Endothelial cell of umbilical vein (primary cell): ENCODE measurements at regions not wholly inside any gene's neighbourhood (a gene's known extent, or its start where the extent isn't known, plus 50 kb on each side); places are given as distances from the start of the nearest gene placed in this dataset.

Experiments
- BruUV-seq: library from RNA; stranded (reverse); fragments of 400-500 nt; replicated peaks from 2 replicates; lab custom pipeline; 2021; lab: Mats Ljungman, UMichigan
- CTCF ChIA-PET: fragments of 300-600, 350-600 bp; sonication (Branson Sonifier 250); formaldehyde crosslinking; loops from one replicate; lab custom pipeline; 2021; ENCODE audit warnings: antibody characterized with exemption, inconsistent platforms; lab: Charles Lee
- POLR2A ChIA-PET: fragments of 300-600, 350-600 bp; sonication (Branson Sonifier 250); formaldehyde crosslinking; loops from one replicate; lab custom pipeline; 2021; ENCODE audit warnings: antibody characterized with exemption, inconsistent platforms; lab: Charles Lee
- DNase-seq: peaks from one replicate; pipeline ENCODE4 v3.0.0-alpha.2; 2011; ENCODE audit warnings: low read depth, low spot score
- FAIRE-seq: peaks from 2 replicates; lab custom pipeline; 2011; peaks lifted over from hg19 to GRCh38; lab: Jason Lieb, UNC
- H2AFZ ChIP-seq: 2 replicates; pipeline ENCODE4 v1.6.0; 2012; ENCODE audit warnings: low read depth, low read length, control low read depth, inconsistent platforms
- H3K27ac ChIP-seq: 2 replicates; pipeline ENCODE4 v1.5.1; 2011; ENCODE audit warnings: low read depth, mild to moderate bottlenecking, control low read depth, low read length, moderate library complexity; ENCODE audit not compliant: insufficient read depth
- H3K27me3 ChIP-seq, 2 experiments: 2 replicates each; pipeline versions ENCODE4 v1.6.0 to v1.6.1; 2011; ENCODE audit warnings: low read length in 2 of 2, mixed read lengths in 1 of 2; ENCODE audit not compliant: control insufficient read depth in 2 of 2, insufficient read depth in 2 of 2
- H3K36me3 ChIP-seq, 2 experiments: 2 replicates in 1 of 2; 3 replicates in 1 of 2; pipeline ENCODE4 v1.5.1; 2011; ENCODE audit warnings: low read length in 2 of 2, mild to moderate bottlenecking in 1 of 2, moderate library complexity in 1 of 2; ENCODE audit not compliant: control insufficient read depth in 2 of 2, insufficient read depth in 2 of 2; ENCODE audit errors: extremely low read depth in 1 of 2
- H3K4me1 ChIP-seq: 3 replicates; pipeline ENCODE4 v1.5.1; 2011; ENCODE audit warnings: mild to moderate bottlenecking, low read length; ENCODE audit not compliant: control insufficient read depth, insufficient read depth; ENCODE audit errors: extremely low read depth
- H3K4me2 ChIP-seq: 2 replicates; pipeline ENCODE4 v1.6.1; 2011; ENCODE audit warnings: low read length, control low read depth, mixed read lengths; ENCODE audit not compliant: insufficient read depth
- H3K4me3 ChIP-seq, 3 experiments: fragments of 200-600 bp in 1 of 3; sonication (generic), shearing (Covaris generic) in 1 of 3; replicated peaks in 1 of 3; 2 replicates each; pipeline ENCODE4 v1.5.1; 2011 to 2016; ENCODE audit warnings: control low read depth in 3 of 3, low read length in 3 of 3, mild to moderate bottlenecking in 2 of 3, inconsistent platforms in 1 of 3, low read depth in 1 of 3, moderate library complexity in 1 of 3; ENCODE audit not compliant: insufficient read depth in 1 of 3
- H3K79me2 ChIP-seq: 2 replicates; pipeline ENCODE4 v1.6.0; 2012; ENCODE audit warnings: low read length, inconsistent platforms; ENCODE audit not compliant: control insufficient read depth, insufficient read depth
- H3K9ac ChIP-seq: replicated peaks from 2 replicates; pipeline ENCODE3; 2011; ENCODE audit warnings: low read length, control low read depth; ENCODE audit not compliant: insufficient read depth; ENCODE audit errors: extremely low read depth
- H3K9me1 ChIP-seq: replicated peaks from 3 replicates; pipeline ENCODE4 v1.6.0; 2011; ENCODE audit warnings: mild to moderate bottlenecking, low read length; ENCODE audit not compliant: control insufficient read depth, insufficient read depth; ENCODE audit errors: extremely low read depth
- H3K9me3 ChIP-seq: replicated peaks from 2 replicates; pipeline ENCODE4 v1.5.1; 2012; ENCODE audit warnings: low read length, inconsistent platforms; ENCODE audit not compliant: control insufficient read depth, insufficient read depth
- H4K20me1 ChIP-seq: replicated peaks from 2 replicates; pipeline ENCODE3; 2011; ENCODE audit warnings: mild to moderate bottlenecking, low read length; ENCODE audit not compliant: control insufficient read depth, insufficient read depth; ENCODE audit errors: extremely low read depth
- EZH2 ChIP-seq: IDR thresholded peaks from 2 replicates; pipeline ENCODE4 v1.6.1; 2012; ENCODE audit warnings: borderline replicate concordance, low read depth, mild to moderate bottlenecking, moderate library complexity, low read length, inconsistent platforms; ENCODE audit not compliant: severe bottlenecking
- FOS ChIP-seq: IDR thresholded peaks from 2 replicates; pipeline ENCODE4 v1.6.1; 2011; ENCODE audit warnings: mild to moderate bottlenecking, low read length, moderate library complexity, borderline replicate concordance; ENCODE audit not compliant: insufficient read depth
- GATA2 ChIP-seq: IDR thresholded peaks from 2 replicates; pipeline ENCODE4 v1.7.0; 2011; ENCODE audit warnings: low read depth, mild to moderate bottlenecking, moderate library complexity, mixed read lengths, low read length; ENCODE audit not compliant: insufficient read length, insufficient read depth
- JUN ChIP-seq: IDR thresholded peaks from 2 replicates; pipeline ENCODE4 v1.6.1; 2011; ENCODE audit warnings: borderline replicate concordance, low read depth; ENCODE audit not compliant: insufficient read length, insufficient read depth
- MYC ChIP-seq: IDR thresholded peaks from one replicate; pipeline ENCODE4 v1.6.1; 2011; ENCODE audit warnings: mild to moderate bottlenecking, low read depth, low read length
- POLR2A ChIP-seq: IDR thresholded peaks from 2 replicates; pipeline ENCODE4 v1.6.1; 2012; ENCODE audit warnings: low read depth, mild to moderate bottlenecking, control low read depth, low read length
- POLR2AphosphoS5 ChIP-seq: IDR thresholded peaks from 2 replicates; pipeline ENCODE4 v1.6.1; 2012; ENCODE audit warnings: low read depth, mild to moderate bottlenecking, control low read depth, low read length, moderate library complexity; ENCODE audit not compliant: insufficient read depth
- dilution Hi-C: fragments of 300-500 bp; cut with MboI; formaldehyde crosslinking; loops from one replicate; pipeline ENCODE4 v1.15.0; 2019; ENCODE audit warnings: low sequenced_read_pairs; ENCODE audit not compliant: extremely low pct_ligation_motif_present
- intact Hi-C: fragments of 100-400 bp; cut with micrococcal nuclease; formaldehyde crosslinking; loops from one replicate; pipeline ENCODE4 v1.10.0; 2022
- TF ChIP-seq, protein P1 (sequence below), 2 donors: IDR thresholded peaks; 1 replicate in 1 of 2; 2 replicates in 1 of 2; pipeline ENCODE4 v1.5.1; 2011; ENCODE audit warnings: low read length in 2 of 2, mild to moderate bottlenecking in 2 of 2, moderate library complexity in 2 of 2, control low read depth in 1 of 2, inconsistent platforms in 1 of 2, low read depth in 1 of 2; ENCODE audit not compliant: insufficient read depth in 1 of 2; ENCODE audit errors: extremely low read depth in 1 of 2
- TF ChIP-seq, protein P2 (sequence below): IDR thresholded peaks from 2 replicates; pipeline ENCODE4 v1.6.1; 2011; ENCODE audit not compliant: insufficient read depth, insufficient read length

DNA sequence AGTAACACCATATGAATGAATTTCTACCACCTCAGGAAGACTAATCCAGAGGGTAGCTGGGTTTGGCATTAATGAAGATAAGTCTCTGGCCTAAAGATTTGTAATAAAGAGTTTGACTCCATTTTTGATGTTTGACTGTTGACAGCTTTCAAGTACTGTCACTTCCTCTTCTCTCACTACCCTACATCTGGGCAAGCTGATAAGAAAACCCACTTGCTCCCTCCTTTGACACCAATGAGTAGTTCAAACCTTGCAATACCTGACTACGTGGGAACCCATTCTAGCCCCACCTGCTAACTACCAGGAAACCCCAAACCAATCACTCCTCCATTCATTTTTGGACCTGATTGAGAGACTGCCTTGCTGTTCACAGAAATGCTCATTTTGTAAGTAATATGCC lies 621.5 kb downstream of the TENT5A start:
- TF ChIP-seq JUN = no peak
- TF ChIP-seq POLR2A = no peak
- TF ChIP-seq FOS = no peak
- TF ChIP-seq MYC = no peak
- TF ChIP-seq, protein P1, sequence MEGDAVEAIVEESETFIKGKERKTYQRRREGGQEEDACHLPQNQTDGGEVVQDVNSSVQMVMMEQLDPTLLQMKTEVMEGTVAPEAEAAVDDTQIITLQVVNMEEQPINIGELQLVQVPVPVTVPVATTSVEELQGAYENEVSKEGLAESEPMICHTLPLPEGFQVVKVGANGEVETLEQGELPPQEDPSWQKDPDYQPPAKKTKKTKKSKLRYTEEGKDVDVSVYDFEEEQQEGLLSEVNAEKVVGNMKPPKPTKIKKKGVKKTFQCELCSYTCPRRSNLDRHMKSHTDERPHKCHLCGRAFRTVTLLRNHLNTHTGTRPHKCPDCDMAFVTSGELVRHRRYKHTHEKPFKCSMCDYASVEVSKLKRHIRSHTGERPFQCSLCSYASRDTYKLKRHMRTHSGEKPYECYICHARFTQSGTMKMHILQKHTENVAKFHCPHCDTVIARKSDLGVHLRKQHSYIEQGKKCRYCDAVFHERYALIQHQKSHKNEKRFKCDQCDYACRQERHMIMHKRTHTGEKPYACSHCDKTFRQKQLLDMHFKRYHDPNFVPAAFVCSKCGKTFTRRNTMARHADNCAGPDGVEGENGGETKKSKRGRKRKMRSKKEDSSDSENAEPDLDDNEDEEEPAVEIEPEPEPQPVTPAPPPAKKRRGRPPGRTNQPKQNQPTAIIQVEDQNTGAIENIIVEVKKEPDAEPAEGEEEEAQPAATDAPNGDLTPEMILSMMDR (IDR thresholded peaks at IDR 0.05; ENCODE audit: extremely low read depth in 1 of 2, insufficient read depth in 1 of 2, low read depth in 1 of 2, low read length in 2 of 2) = no peak
- no peak for TF ChIP-seq POLR2AphosphoS5
- TF ChIP-seq, protein P2, sequence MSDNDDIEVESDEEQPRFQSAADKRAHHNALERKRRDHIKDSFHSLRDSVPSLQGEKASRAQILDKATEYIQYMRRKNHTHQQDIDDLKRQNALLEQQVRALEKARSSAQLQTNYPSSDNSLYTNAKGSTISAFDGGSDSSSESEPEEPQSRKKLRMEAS = no peak
- no peak for TF ChIP-seq GATA2
- TF ChIP-seq EZH2 = no peak
- intact Hi-C loops (no loop called here), dilution Hi-C loops (no loop called here)
- H2AFZ ChIP-seq = no peak overlapping the region
- no TSS peak for BruUV-seq
- H3K27ac ChIP-seq = no peak overlapping the region
- FAIRE-seq = no peak
- DNase-seq = no peak
- no peak overlapping the region for H3K4me2 ChIP-seq
- H3K27me3 ChIP-seq = no peaks in the 10 kb centered on the region
- no peaks in the 10 kb centered on the region for H4K20me1 ChIP-seq
- H3K36me3 ChIP-seq = no peaks in the 10 kb centered on the region
- no peaks in the 10 kb centered on the region for H3K9me1 ChIP-seq
- H3K9me3 ChIP-seq = no peaks in the 10 kb centered on the region
- CTCF ChIA-PET = no interaction called here
- H3K4me3 ChIP-seq = no peak overlapping the region
- H3K79me2 ChIP-seq = no peaks in the 10 kb centered on the region
- POLR2A ChIA-PET = no interaction called here
- no peak overlapping the region for H3K9ac ChIP-seq
- H3K4me1 ChIP-seq = no peaks in the 10 kb centered on the region
